CD8-positive, alpha-beta memory T cell (primary cell): ENCODE measurements at regions not wholly inside any gene's neighbourhood (a gene's known extent, or its start where the extent isn't known, plus 50 kb on each side); places are given as distances from the start of the nearest gene placed in this dataset.

Experiments used
- CTCF ChIA-PET: fragments of 350-600 bp; sonication (Branson Sonifier 250); formaldehyde crosslinking; loops from one replicate; lab custom pipeline; 2021; ENCODE audit warnings: antibody characterized with exemption; lab: Charles Lee
- POLR2A ChIA-PET: fragments of 350-600 bp; sonication (Branson Sonifier 250); formaldehyde crosslinking; loops from one replicate; lab custom pipeline; 2021; ENCODE audit warnings: antibody characterized with exemption; lab: Charles Lee
- DNase-seq, 5 donors: peaks; one replicate each; pipeline versions ENCODE4 v3.0.0 to v3.0.0-alpha.2; 2020 to 2022; ENCODE audit warnings: mixed read lengths in 1 of 5
- H3K27ac ChIP-seq: one replicate; pipeline ENCODE4 v1.7.0; 2013; ENCODE audit warnings: low read depth, mild to moderate bottlenecking, low read length, moderate library complexity
- H3K27me3 ChIP-seq: 2 replicates; pipeline ENCODE4 v1.7.0; 2013; ENCODE audit warnings: low read length, mild to moderate bottlenecking; ENCODE audit not compliant: insufficient read depth, poor library complexity, severe bottlenecking
- H3K36me3 ChIP-seq: 2 replicates; pipeline ENCODE4 v1.7.0; 2013; ENCODE audit warnings: mild to moderate bottlenecking, low read length, moderate library complexity; ENCODE audit not compliant: insufficient read depth
- H3K4me1 ChIP-seq: 2 replicates; pipeline ENCODE4 v1.7.0; 2013; ENCODE audit warnings: mild to moderate bottlenecking, low read length, moderate library complexity; ENCODE audit not compliant: insufficient read depth
- H3K4me3 ChIP-seq: 2 replicates; pipeline ENCODE4 v1.7.0; 2013; ENCODE audit warnings: mild to moderate bottlenecking, low read length
- H3K9me3 ChIP-seq: 2 replicates; pipeline ENCODE4 v1.7.0; 2013; ENCODE audit warnings: mild to moderate bottlenecking, low read length
- H3K27ac Mint-ChIP-seq, 8 donors: one replicate each; pipeline ENCODE4 v1.8.0; 2020 to 2021; ENCODE audit warnings: mixed read lengths in 8 of 8, mild to moderate bottlenecking in 6 of 8, inconsistent platforms in 3 of 8, moderate library complexity in 3 of 8
- H3K27me3 Mint-ChIP-seq, 2 donors: one replicate each; pipeline ENCODE4 v1.8.0; 2020 to 2021; ENCODE audit warnings: mixed read lengths in 2 of 2, mild to moderate bottlenecking in 1 of 2, moderate library complexity in 1 of 2
- H3K36me3 Mint-ChIP-seq, 3 donors: one replicate each; pipeline ENCODE4 v1.8.0; 2020 to 2021; ENCODE audit warnings: mixed read lengths in 3 of 3, inconsistent platforms in 1 of 3, mild to moderate bottlenecking in 1 of 3
- H3K4me1 Mint-ChIP-seq, 3 donors: one replicate each; pipeline ENCODE4 v1.8.0; 2020 to 2021; ENCODE audit warnings: mixed read lengths in 3 of 3, inconsistent platforms in 1 of 3, mild to moderate bottlenecking in 1 of 3
- H3K4me3 Mint-ChIP-seq, 7 donors: one replicate each; pipeline ENCODE4 v1.8.0; 2020 to 2021; ENCODE audit warnings: mixed read lengths in 7 of 7, mild to moderate bottlenecking in 6 of 7, moderate library complexity in 4 of 7, inconsistent platforms in 2 of 7
- H3K9me3 Mint-ChIP-seq, 5 donors: one replicate each; pipeline ENCODE4 v1.8.0; 2020 to 2022; ENCODE audit warnings: mixed read lengths in 5 of 5, mild to moderate bottlenecking in 3 of 5, moderate library complexity in 2 of 5, inconsistent platforms in 1 of 5

DNA sequence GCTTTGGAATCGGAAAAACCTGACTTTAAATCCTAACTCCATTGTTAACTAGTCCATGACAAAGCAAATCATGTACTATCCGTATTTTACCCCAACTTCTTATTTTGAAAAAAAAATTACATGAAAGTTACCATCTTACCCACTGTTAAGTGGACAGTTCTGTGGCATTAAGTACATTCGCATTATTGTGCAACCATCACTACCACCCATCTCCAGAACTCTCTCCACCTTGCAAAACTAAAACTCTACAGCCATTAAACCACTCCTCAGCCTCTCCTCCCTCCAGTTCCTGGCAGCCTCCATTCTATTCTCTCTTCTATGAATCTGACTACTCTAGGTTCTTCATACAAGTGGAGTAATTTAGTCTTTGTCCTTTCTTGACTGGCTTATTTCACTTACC is 176.5 kb downstream of the USP12 start:
- Mint-ChIP-seq H3K36me3 (no peaks in the 10 kb centered on the region), H3K4me3 (no peak overlapping the region), H3K27me3 (peaks cover 5 to 24% of the 10 kb centered on the region in 2 donors), H3K9me3 (peaks cover 0 to 2% (median 0%) of the 10 kb centered on the region in 5 donors), H3K4me1 (peaks cover 0 to 5% (median 4%) of the 10 kb centered on the region in 3 donors), H3K27ac (no peak overlapping the region)
- Histone ChIP-seq H3K4me3 (no peak overlapping the region), H3K27ac (no peak overlapping the region), H3K9me3 (no peaks in the 10 kb centered on the region), H3K27me3 (no peaks in the 10 kb centered on the region), H3K4me1 (no peaks in the 10 kb centered on the region), H3K36me3 (no peaks in the 10 kb centered on the region)
- no peak for DNase-seq
- ChIA-PET POLR2A (no interaction called here), CTCF (no interaction called here)

DNA sequence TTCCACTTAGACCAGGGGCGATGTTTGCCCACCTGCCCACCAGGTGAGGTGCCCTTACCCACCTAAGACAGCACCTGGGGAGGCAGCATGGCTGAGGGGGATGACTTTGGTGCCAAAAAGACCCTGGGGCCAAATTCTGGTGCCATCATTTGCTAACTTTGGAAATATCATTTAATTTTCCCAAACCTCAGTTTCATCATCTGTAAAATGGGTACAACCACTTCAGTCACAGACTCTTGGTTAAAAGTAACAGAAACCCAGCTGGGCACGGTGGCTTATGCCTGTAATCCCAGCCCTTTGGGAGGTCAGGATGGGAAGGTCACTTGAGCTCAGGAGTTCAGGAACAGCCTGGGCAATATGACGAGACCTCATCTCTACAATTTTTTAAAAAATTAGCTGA is 177.8 kb downstream of the USP12 start:
- peaks cover 8 to 26% of the 10 kb centered on the region in 2 donors for H3K27me3 Mint-ChIP-seq
- peak overlapping the region in 1 of 8 donors; percentile 38 for H3K27ac Mint-ChIP-seq
- H3K36me3 ChIP-seq, result no peaks in the 10 kb centered on the region
- H3K27ac ChIP-seq, result no peak overlapping the region
- peaks cover 0 to 5% (median 4%) of the 10 kb centered on the region in 3 donors for H3K4me1 Mint-ChIP-seq
- no peak overlapping the region for H3K4me3 Mint-ChIP-seq
- H3K9me3 Mint-ChIP-seq, result peaks cover 0 to 2% (median 0%) of the 10 kb centered on the region in 5 donors
- ChIA-PET POLR2A (no interaction called here), CTCF (interaction anchor here (1.3 kb wide), 1 partner anchor 9 kb away, joined by 7 read pairs; no protein-coding TSS in a partner anchor)
- H3K36me3 Mint-ChIP-seq, result no peaks in the 10 kb centered on the region
- no peaks in the 10 kb centered on the region for H3K27me3 ChIP-seq
- no peak overlapping the region for H3K4me3 ChIP-seq
- no peaks in the 10 kb centered on the region for H3K4me1 ChIP-seq
- DNase-seq, result no peak
- no peaks in the 10 kb centered on the region for H3K9me3 ChIP-seq

DNA sequence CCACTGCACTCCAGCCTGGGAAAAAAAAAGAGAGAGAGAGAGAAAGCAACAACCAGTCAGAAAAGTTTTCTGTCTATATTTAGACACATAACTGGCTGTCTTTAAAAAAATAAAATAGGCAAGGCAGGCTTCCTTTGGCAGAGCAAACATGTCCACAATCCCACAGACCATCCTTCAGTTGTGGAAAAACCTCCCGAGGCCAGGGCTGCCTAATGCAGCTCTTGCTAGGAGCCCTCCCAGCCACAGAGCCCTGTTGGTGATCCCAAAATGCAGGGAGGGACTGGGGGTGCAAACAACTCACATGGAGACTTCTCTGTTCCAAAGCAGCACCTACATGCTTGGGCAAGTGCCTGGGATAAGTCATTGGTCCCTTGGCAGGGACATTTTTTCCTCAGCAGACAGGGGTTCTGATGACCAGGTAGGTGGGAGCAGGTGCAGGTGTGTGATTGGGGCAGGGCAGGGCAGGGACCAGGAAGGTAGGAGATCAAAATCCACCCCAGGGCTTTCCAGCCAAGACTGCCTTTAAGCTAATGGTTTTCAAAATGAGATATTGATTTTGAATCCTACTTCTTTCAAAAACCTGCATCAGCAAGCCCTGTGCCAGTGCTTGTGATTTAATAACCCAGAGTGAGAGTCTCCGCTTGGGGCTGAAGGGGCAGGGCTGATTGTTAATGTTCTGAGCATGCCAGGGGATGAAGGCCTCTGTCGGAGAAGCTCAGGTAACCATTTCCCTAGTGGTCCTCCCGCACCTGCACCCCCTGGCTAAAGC is 178.5 kb downstream of the USP12 start:
- Histone ChIP-seq H3K36me3 (no peaks in the 10 kb centered on the region), H3K27ac (no peak overlapping the region), H3K4me3 (no peak overlapping the region), H3K9me3 (no peaks in the 10 kb centered on the region), H3K27me3 (no peaks in the 10 kb centered on the region), H3K4me1 (no peaks in the 10 kb centered on the region)
- ChIA-PET CTCF (interaction anchor here (0.9 to 1.3 kb wide), 2 partner anchors 8 to 9 kb away, joined by 3 to 7 read pairs; no protein-coding TSS in a partner anchor), POLR2A (no interaction called here)
- Mint-ChIP-seq H3K27ac (peak overlapping the region in 1 of 8 donors; percentile 38), H3K4me1 (peaks cover 0 to 5% (median 4%) of the 10 kb centered on the region in 3 donors), H3K4me3 (no peak overlapping the region), H3K9me3 (peaks cover 0 to 2% (median 0%) of the 10 kb centered on the region in 5 donors), H3K27me3 (peaks cover 8 to 27% of the 10 kb centered on the region in 2 donors), H3K36me3 (no peaks in the 10 kb centered on the region)
- no peak for DNase-seq

DNA sequence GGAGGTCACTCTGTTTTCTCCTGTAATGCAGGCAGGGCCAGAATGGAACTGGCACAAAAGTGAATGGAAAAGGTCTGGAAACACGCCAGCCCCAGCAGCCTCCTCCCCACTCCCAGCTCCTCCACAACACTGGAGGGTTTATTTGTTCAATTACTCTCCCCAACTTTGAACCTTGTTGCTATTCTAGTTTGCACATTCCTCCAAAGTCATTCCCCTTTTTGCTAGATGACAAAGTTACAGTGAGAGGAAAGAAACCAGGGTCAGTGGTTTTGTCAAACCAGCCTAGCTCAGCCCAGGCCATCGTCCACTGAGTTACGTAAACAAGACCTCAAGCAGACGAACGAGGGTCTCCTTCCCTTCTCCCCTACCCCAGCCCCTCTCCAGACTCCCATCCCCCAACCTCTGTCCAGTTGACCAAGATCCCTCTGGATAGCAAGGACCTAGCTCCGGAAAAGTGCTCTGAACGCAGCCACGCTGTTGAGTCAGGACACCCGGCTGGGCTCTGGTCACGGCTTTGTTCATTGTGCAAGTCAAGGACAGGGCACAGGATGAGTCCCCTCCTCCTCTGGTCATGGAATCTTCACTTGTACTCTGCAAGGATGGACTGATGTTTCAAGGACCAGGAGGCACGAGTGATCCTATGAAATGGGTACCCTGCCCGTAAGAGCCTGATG is 180.0 kb downstream of the USP12 start:
- Histone ChIP-seq H3K27ac (no peak overlapping the region), H3K36me3 (no peaks in the 10 kb centered on the region), H3K4me1 (no peaks in the 10 kb centered on the region), H3K9me3 (no peaks in the 10 kb centered on the region), H3K27me3 (no peaks in the 10 kb centered on the region), H3K4me3 (no peak overlapping the region)
- peaks cover 12 to 25% of the 10 kb centered on the region in 2 donors for H3K27me3 Mint-ChIP-seq
- no peak overlapping the region for H3K27ac Mint-ChIP-seq
- H3K4me3 Mint-ChIP-seq, result no peak overlapping the region
- peak in 1 of 5 donors; percentile 8 for DNase-seq
- ChIA-PET POLR2A (no interaction called here), CTCF (interaction anchor here (1.0 to 1.2 kb wide), 2 partner anchors 371 to 434 kb away, joined by 3 read pairs; no protein-coding TSS in a partner anchor)
- H3K9me3 Mint-ChIP-seq, result peaks cover 0 to 2% (median 0%) of the 10 kb centered on the region in 5 donors
- H3K36me3 Mint-ChIP-seq, result no peaks in the 10 kb centered on the region
- no peaks in the 10 kb centered on the region for H3K4me1 Mint-ChIP-seq

DNA sequence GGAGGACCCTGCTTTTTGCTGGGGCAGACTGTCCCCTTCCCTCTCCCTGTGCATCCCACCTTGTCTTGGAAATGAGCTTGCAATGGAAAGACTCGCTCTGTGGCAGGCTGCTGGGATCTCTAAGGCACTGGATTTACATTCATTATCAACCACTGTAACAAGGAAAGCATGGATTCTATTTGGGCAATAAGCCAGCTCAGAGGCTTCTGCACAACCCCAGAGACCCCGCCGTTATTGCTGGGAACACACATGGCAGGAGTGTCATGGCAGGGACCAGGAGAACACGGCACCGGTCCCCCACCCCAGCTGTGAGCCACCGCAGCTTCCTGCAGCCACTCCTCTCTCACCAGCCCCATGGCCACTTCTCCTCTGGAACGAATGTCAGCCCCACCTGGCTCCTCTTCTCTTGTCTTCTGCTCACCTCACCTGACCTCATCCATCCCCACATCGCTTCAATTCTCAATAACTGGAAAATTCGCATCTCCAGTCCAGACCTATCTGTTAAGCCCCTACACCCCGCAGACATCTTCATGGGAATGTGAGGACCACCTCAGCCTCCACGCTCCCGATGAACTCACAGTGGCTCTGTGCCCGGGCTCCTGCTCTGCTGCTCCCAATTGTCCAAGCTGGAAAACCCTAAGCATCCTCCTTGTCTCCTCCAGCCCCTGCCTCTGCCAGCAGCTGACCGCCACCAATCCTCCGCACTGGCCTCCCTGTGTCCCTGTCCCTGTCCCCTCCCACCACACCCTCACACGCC is 181.5 kb downstream of the USP12 start:
- H3K9me3 Mint-ChIP-seq, result no peaks in the 10 kb centered on the region
- ChIA-PET CTCF (interaction anchor here (0.6 kb wide), 1 partner anchor 840 kb away, joined by 3 read pairs; no protein-coding TSS in a partner anchor), POLR2A (no interaction called here)
- peaks cover 14 to 21% of the 10 kb centered on the region in 2 donors for H3K27me3 Mint-ChIP-seq
- H3K27me3 ChIP-seq, result no peaks in the 10 kb centered on the region
- no peaks in the 10 kb centered on the region for H3K4me1 Mint-ChIP-seq
- H3K4me3 Mint-ChIP-seq, result no peak overlapping the region
- H3K36me3 ChIP-seq, result no peaks in the 10 kb centered on the region
- H3K9me3 ChIP-seq, result no peaks in the 10 kb centered on the region
- peak overlapping the region in 1 of 8 donors; percentile 89 for H3K27ac Mint-ChIP-seq
- H3K36me3 Mint-ChIP-seq, result no peaks in the 10 kb centered on the region
- no peaks in the 10 kb centered on the region for H3K4me1 ChIP-seq
- DNase-seq, result peak in 1 of 5 donors; percentile 8
- no peak overlapping the region for H3K27ac ChIP-seq
- no peak overlapping the region for H3K4me3 ChIP-seq

DNA sequence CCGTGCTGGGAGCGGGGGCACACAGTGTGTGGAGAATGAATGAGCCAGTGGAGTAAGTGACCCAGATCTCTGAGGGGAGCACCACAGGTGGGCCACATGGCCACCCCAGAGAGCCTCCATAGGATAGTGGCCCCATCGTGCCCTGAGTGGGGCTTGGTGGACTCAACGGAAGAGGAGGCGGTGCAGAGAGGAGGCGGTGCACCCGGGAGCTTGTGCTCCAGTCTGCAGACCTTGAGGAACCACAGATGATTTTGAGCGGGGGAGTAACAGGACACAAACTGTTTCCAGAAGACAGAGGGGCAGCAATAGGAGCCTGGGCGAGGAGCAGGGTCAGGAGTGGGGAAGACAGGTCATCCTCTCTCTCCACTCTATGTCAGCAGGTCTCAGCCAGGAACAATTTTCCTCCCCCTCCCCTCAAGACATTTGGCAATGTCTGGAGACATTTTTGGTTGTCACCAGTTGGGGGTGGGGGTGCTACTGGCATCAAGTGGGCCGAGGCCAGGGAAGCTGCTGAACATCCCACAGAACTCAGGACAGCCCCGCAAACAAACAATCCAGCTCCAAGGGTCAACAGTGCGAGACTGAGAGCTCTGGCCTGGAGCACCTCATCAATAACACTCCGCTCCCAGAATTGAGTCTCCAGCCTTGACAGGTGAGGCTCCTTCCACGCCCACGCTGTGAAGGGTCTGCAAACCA is 182.2 kb downstream of the USP12 start:
- H3K4me3 Mint-ChIP-seq, result no peak overlapping the region
- Histone ChIP-seq H3K9me3 (no peaks in the 10 kb centered on the region), H3K4me1 (no peaks in the 10 kb centered on the region), H3K36me3 (no peaks in the 10 kb centered on the region), H3K4me3 (no peak overlapping the region), H3K27me3 (no peaks in the 10 kb centered on the region), H3K27ac (no peak overlapping the region)
- DNase-seq, result peak in 1 of 5 donors; percentile 3
- H3K27me3 Mint-ChIP-seq, result peaks cover 16 to 17% of the 10 kb centered on the region in 2 donors
- no peaks in the 10 kb centered on the region for H3K36me3 Mint-ChIP-seq
- POLR2A ChIA-PET, result no interaction called here
- no peaks in the 10 kb centered on the region for H3K9me3 Mint-ChIP-seq
- H3K4me1 Mint-ChIP-seq, result no peaks in the 10 kb centered on the region
- no peak overlapping the region for H3K27ac Mint-ChIP-seq
- CTCF ChIA-PET, result interaction anchor here (1.5 to 6.8 kb wide), 2 partner anchors 281 to 373 kb away, joined by 3 to 132 read pairs; partner anchors contain the start of gene RASL11A

DNA sequence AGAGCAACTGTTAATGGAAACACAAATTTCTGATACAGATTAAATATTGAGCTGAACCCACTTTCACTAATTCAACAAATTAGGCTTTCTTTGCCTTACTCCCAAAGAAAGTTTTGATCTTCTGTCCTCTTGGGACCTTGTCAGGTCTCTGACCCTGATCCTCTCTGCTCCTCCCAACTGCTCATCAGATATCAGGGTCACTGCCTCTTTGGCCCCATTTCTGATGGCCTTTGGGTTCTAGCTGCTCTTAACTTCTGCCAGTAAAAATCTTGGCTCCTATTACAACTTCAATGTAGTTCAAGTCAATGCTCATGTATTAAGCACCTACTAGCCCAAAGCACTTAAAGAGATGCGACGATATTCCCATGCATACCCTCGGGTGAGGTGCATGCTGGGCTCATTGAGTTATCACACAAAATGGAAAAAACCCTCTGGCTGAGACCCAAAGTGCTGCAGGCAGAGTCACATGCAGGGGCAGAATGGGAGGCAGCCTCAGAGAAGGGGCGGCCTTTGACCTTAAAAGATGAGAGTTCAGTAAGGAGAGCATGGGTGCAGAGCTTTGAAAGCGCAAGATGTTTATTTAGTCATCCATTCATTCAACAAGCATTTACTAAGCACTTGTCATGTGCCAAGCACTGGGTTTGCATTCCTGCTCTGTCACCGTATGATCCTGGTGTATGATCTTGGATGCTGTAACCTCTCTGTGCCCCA is 183.4 kb downstream of the USP12 start:
- Mint-ChIP-seq H3K4me3 (no peak overlapping the region), H3K36me3 (no peaks in the 10 kb centered on the region), H3K4me1 (no peaks in the 10 kb centered on the region), H3K27me3 (peaks cover 21 to 22% of the 10 kb centered on the region in 2 donors), H3K27ac (no peak overlapping the region), H3K9me3 (no peaks in the 10 kb centered on the region)
- H3K4me3 ChIP-seq, result no peak overlapping the region
- no peaks in the 10 kb centered on the region for H3K9me3 ChIP-seq
- ChIA-PET POLR2A (no interaction called here), CTCF (interaction anchor here (1.3 to 6.8 kb wide), 3 partner anchors 282 to 839 kb away, joined by 3 to 132 read pairs (median 4); partner anchors contain the start of gene RASL11A)
- no peaks in the 10 kb centered on the region for H3K4me1 ChIP-seq
- H3K27me3 ChIP-seq, result no peaks in the 10 kb centered on the region
- peak in 1 of 5 donors; percentile 3 for DNase-seq
- H3K36me3 ChIP-seq, result no peaks in the 10 kb centered on the region
- no peak overlapping the region for H3K27ac ChIP-seq
